HEK293T (cell line): ENCODE measurements at regions not wholly inside any gene's neighbourhood (a gene's known extent, or its start where the extent isn't known, plus 50 kb on each side); places are given as distances from the start of the nearest gene placed in this dataset.

Source experiments
- CTCF ChIA-PET: fragments of 350-600 bp; formaldehyde crosslinking; extraction: SDS; loops from one replicate; lab custom pipeline; 2021; ENCODE audit warnings: antibody characterized with exemption, inconsistent platforms; lab: Yijun Ruan, JAX
- POLR2A ChIA-PET: fragments of 350-600 bp; formaldehyde crosslinking; extraction: SDS; loops from one replicate; lab custom pipeline; 2020; ENCODE audit warnings: antibody characterized with exemption, inconsistent platforms; lab: Yijun Ruan, JAX
- DNase-seq: peaks from one replicate; pipeline ENCODE4 v3.0.0; 2012; ENCODE audit warnings: mixed read lengths; ENCODE audit errors: extremely low spot score
- ARNT ChIP-seq: fragments of 450-650 bp; IDR thresholded peaks from 2 replicates; pipeline ENCODE4 v1.6.1; 2017; ENCODE audit warnings: mild to moderate bottlenecking
- BHLHE40 ChIP-seq: fragments of 450-650 bp; IDR thresholded peaks from 2 replicates; pipeline ENCODE4 v1.6.1; 2016; ENCODE audit warnings: mild to moderate bottlenecking, moderate library complexity, borderline replicate concordance
- CTBP1 ChIP-seq: fragments of 450-650 bp; IDR thresholded peaks from 2 replicates; pipeline ENCODE4 v1.6.1; 2016; ENCODE audit warnings: borderline replicate concordance
- ELF4 ChIP-seq: fragments of 450-650 bp; IDR thresholded peaks from 2 replicates; pipeline ENCODE4 v1.6.1; 2017; ENCODE audit warnings: antibody characterized with exemption
- FOXA1 ChIP-seq: fragments of 450-650 bp; IDR thresholded peaks from 2 replicates; pipeline ENCODE4 v1.6.1; 2016; ENCODE audit warnings: mild to moderate bottlenecking
- FOXK2 ChIP-seq: fragments of 450-650 bp; IDR thresholded peaks from 2 replicates; pipeline ENCODE4 v1.6.1; 2016; ENCODE audit warnings: mild to moderate bottlenecking
- FOXM1 ChIP-seq: fragments of 450-650 bp; IDR thresholded peaks from 2 replicates; pipeline ENCODE4 v1.6.1; 2017; ENCODE audit warnings: mild to moderate bottlenecking, borderline replicate concordance
- HDGF ChIP-seq: fragments of 450-650 bp; IDR thresholded peaks from 2 replicates; pipeline ENCODE4 v1.6.1; 2017; ENCODE audit warnings: antibody characterized with exemption, borderline replicate concordance
- L3MBTL2 ChIP-seq: fragments of 450-650 bp; conservative IDR thresholded peaks from 2 replicates; pipeline ENCODE4 v1.6.1; 2016; ENCODE audit warnings: mild to moderate bottlenecking
- LEF1 ChIP-seq: fragments of 450-650 bp; IDR thresholded peaks from 2 replicates; pipeline ENCODE4 v1.6.1; 2017; ENCODE audit warnings: mild to moderate bottlenecking, borderline replicate concordance
- NFRKB ChIP-seq: fragments of 450-650 bp; IDR thresholded peaks from 2 replicates; pipeline ENCODE4 v1.6.1; 2016; ENCODE audit warnings: mild to moderate bottlenecking, moderate library complexity
- SP1 ChIP-seq: fragments of 450-650 bp; IDR thresholded peaks from 2 replicates; pipeline ENCODE4 v1.6.1; 2017
- SUZ12 ChIP-seq: fragments of 450-650 bp; IDR thresholded peaks from 2 replicates; pipeline ENCODE4 v1.6.1; 2016; ENCODE audit warnings: mild to moderate bottlenecking
- TARDBP ChIP-seq: fragments of 450-650 bp; IDR thresholded peaks from 2 replicates; pipeline ENCODE4 v1.6.1; 2016
- ZNF384 ChIP-seq: fragments of 450-650 bp; IDR thresholded peaks from 2 replicates; pipeline ENCODE4 v1.6.1; 2016
- TF ChIP-seq, protein P1 (sequence below): fragments of 450-650 bp; IDR thresholded peaks from 2 replicates; pipeline ENCODE4 v1.6.1; 2016

GRCh38 chr11:19355601-19356000 lies 114.9 kb upstream of the E2F8 start:
- no peak for DNase-seq
- POLR2A ChIA-PET = no interaction called here
- CTCF ChIA-PET = no interaction called here
- TF ChIP-seq ARNT (no peak), LEF1 (no peak), ZNF384 (no peak)

GRCh38 chr11:19353287-19353850 lies 112.6 kb upstream of the E2F8 start:
- ChIA-PET CTCF (no interaction called here), POLR2A (no interaction called here)
- TF ChIP-seq ARNT = no peak
- no peak for TF ChIP-seq CTBP1
- TF ChIP-seq BHLHE40 = no peak
- TF ChIP-seq SUZ12 = no peak
- no peak for TF ChIP-seq ELF4
- TF ChIP-seq L3MBTL2 = no peak
- TF ChIP-seq LEF1 = no peak
- TF ChIP-seq FOXK2 = no peak
- no peak for TF ChIP-seq HDGF
- TF ChIP-seq, protein P1, sequence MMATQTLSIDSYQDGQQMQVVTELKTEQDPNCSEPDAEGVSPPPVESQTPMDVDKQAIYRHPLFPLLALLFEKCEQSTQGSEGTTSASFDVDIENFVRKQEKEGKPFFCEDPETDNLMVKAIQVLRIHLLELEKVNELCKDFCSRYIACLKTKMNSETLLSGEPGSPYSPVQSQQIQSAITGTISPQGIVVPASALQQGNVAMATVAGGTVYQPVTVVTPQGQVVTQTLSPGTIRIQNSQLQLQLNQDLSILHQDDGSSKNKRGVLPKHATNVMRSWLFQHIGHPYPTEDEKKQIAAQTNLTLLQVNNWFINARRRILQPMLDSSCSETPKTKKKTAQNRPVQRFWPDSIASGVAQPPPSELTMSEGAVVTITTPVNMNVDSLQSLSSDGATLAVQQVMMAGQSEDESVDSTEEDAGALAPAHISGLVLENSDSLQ = no peak
- TF ChIP-seq NFRKB = no peak
- no peak for TF ChIP-seq ZNF384
- TF ChIP-seq SP1 = no peak
- no peak for TF ChIP-seq TARDBP
- TF ChIP-seq FOXA1 = no peak
- TF ChIP-seq FOXM1 = no peak
- DNase-seq = no peak

DNA sequence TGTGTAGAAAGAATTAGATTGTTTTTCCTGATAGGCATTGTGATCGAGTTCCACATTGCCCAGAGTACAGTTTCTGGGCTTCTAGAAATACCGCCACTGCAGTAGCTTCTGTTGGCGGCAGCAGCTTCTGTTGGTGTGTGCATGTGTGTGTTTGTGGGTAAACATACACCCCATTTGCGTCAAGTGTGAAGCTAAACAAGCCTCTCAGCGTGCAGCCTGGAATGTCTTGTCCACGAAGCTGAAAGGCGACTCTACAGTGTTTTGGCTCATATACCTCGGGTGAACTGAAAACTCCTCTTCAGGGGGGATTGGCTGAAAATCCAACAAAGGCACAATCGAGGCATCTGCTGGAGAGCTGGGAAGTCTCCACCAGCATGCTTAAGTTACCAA lies 112.0 kb upstream of the E2F8 start:
- ChIA-PET CTCF (no interaction called here), POLR2A (no interaction called here)
- DNase-seq = no peak
- no peak for TF ChIP-seq TARDBP

GRCh38 chr11:19352072-19352770 lies 111.5 kb upstream of the E2F8 start:
- ChIA-PET POLR2A (no interaction called here), CTCF (no interaction called here)
- DNase-seq = no peak
- TF ChIP-seq CTBP1 = no peak
- TF ChIP-seq SP1 = no peak
- no peak for TF ChIP-seq LEF1
- TF ChIP-seq ARNT = no peak

DNA sequence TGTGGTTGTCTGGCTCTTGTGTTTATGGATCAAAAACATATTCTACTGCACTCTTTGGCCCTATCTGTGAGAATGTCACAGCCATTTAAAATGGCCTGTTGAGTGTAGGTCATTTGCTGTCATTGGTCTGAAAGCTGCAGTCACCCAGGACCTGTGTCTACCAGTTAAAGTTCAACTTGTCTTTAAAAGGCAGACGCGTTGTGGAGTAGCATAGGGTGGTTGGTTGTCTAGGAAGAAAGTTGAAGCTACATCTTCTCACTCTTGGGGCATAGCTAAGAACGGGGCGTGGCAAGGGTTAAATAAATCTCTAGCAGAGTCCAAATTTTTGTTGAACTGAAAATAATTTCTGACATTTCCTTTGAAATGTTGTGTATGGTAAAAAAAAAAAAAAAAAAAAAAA lies 110.7 kb upstream of the E2F8 start:
- ChIA-PET POLR2A (no interaction called here), CTCF (no interaction called here)
- no peak for DNase-seq
- TF ChIP-seq LEF1 (no peak), FOXM1 (no peak), SUZ12 (no peak), SP1 (no peak), BHLHE40 (no peak), CTBP1 (no peak)

- POLR2A ChIA-PET = no interaction called here
- CTCF ChIA-PET = no interaction called here
- TF ChIP-seq L3MBTL2 (no peak), ZNF384 (no peak), LEF1 (no peak), SP1 (no peak), FOXK2 (no peak), ELF4 (no peak), FOXA1 (no peak), SUZ12 (no peak), CTBP1 (no peak), FOXM1 (no peak), ARNT (no peak), BHLHE40 (no peak), NFRKB (no peak)
- TF ChIP-seq, protein P1 = no peak
- no peak for DNase-seq
Observed at GRCh38 chr11:19350160-19350559, 109.4 kb upstream of the E2F8 start.

DNA sequence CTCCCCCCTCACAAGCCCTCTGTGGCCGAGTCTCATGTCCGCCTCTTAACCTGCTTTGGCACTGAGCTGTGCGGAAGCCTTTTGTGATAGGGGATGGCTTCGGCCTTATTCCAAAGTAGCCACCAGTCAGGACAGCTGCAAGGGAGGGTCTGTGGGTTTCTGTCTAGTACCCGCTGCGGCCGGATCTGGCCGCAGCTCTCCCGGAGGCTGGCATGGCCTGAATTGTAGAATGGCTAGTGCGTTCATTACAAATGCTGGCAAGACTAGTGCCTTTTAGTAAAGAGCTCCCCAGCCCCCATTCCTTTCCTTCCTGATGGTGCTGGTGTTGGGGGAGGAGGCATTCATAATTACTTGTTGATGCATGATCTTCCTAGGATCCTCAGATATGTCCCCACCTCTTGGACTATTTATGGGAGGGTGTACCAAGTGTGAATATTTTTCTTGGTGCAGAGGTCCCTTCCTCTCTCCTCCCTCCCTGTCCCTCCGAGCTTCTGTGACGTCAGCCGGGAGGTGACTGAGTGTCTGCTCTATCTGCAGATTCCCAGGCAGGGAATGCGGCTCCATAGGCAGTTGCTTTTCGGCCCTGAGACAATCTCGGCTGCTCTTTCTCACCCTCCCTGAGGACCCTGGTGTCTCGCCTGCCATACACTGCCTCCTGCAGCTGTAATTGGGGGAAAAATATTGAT lies 108.7 kb upstream of the E2F8 start:
- ChIA-PET CTCF (no interaction called here), POLR2A (no interaction called here)
- DNase-seq = no peak
- TF ChIP-seq FOXM1 (no peak), FOXK2 (no peak)

GRCh38 chr11:19347911-19348310 lies 107.2 kb upstream of the E2F8 start:
- CTCF ChIA-PET = no interaction called here
- TF ChIP-seq FOXK2 (no peak), SP1 (no peak), BHLHE40 (no peak), TARDBP (no peak), ARNT (no peak), FOXM1 (no peak), LEF1 (no peak), FOXA1 (no peak), ZNF384 (no peak), CTBP1 (no peak), NFRKB (no peak), HDGF (no peak), ELF4 (no peak), SUZ12 (no peak), L3MBTL2 (no peak)
- TF ChIP-seq, protein P1 = no peak
- POLR2A ChIA-PET = no interaction called here
- no peak for DNase-seq
